GM18873 (cell line): ENCODE measurements at regions not wholly inside any gene's neighbourhood (a gene's known extent, or its start where the extent isn't known, plus 50 kb on each side); places are given as distances from the start of the nearest gene placed in this dataset.

Experiments
- ATAC-seq: cut with Tn5 transposase; IDR thresholded peaks from one replicate; pipeline ENCODE4 v1.9.1; 2021; ENCODE audit warnings: mild to moderate bottlenecking, moderate library complexity, moderate number of reproducible peaks; ENCODE audit not compliant: unreplicated experiment, low FRiP score

GRCh38 chr6:91305755-91306154, 718.9 kb upstream of the MAP3K7 start:
- no peak for ATAC-seq

- ATAC-seq = no peak
These were observed 717.6 kb upstream of the MAP3K7 start for GRCh38 chr6:91304521-91304920.

- no peak for ATAC-seq
These were observed 716.5 kb upstream of the MAP3K7 start for GRCh38 chr6:91303326-91303725.

GRCh38 chr6:91299544-91300491, 712.9 kb upstream of the MAP3K7 start:
- ATAC-seq = no peak

GRCh38 chr6:91298543-91299145, 711.8 kb upstream of the MAP3K7 start:
- ATAC-seq = no peak

- ATAC-seq = no peak
These were observed 706.5 kb upstream of the MAP3K7 start for GRCh38 chr6:91293395-91293794.

GRCh38 chr6:91291071-91291470, 704.2 kb upstream of the MAP3K7 start:
- no peak for ATAC-seq

GRCh38 chr6:91288741-91289140, 701.9 kb upstream of the MAP3K7 start:
- ATAC-seq = no peak

- no peak for ATAC-seq
These were observed 695.0 kb upstream of the MAP3K7 start for GRCh38 chr6:91281901-91282300.

- no peak for ATAC-seq
These were observed 693.6 kb upstream of the MAP3K7 start for GRCh38 chr6:91280494-91280830.

GRCh38 chr6:91279740-91280493, 693.0 kb upstream of the MAP3K7 start:
- ATAC-seq = no peak

- no peak for ATAC-seq
These were observed 691.5 kb upstream of the MAP3K7 start for GRCh38 chr6:91278416-91278815.

- ATAC-seq = no peak
These were observed 689.4 kb upstream of the MAP3K7 start for GRCh38 chr6:91276315-91276714.

GRCh38 chr6:91273729-91274128, 686.9 kb upstream of the MAP3K7 start:
- ATAC-seq = no peak

- ATAC-seq = no peak
These were observed 684.9 kb upstream of the MAP3K7 start for GRCh38 chr6:91271807-91272206.

- ATAC-seq = no peak
These were observed 682.1 kb upstream of the MAP3K7 start for GRCh38 chr6:91268941-91269340.

- ATAC-seq = no peak
These were observed 680.4 kb upstream of the MAP3K7 start for GRCh38 chr6:91267246-91267645.

- ATAC-seq = no peak
These were observed 679.3 kb upstream of the MAP3K7 start for GRCh38 chr6:91266156-91266555.

GRCh38 chr6:91243436-91243835, 656.6 kb upstream of the MAP3K7 start:
- ATAC-seq = no peak

GRCh38 chr6:91242614-91242949, 655.7 kb upstream of the MAP3K7 start:
- no peak for ATAC-seq

GRCh38 chr6:91241946-91242613, 655.2 kb upstream of the MAP3K7 start:
- no peak for ATAC-seq
